Ovary (tissue), 3 donors: ENCODE measurements at regions not wholly inside any gene's neighbourhood (a gene's known extent, or its start where the extent isn't known, plus 50 kb on each side); places are given as distances from the start of the nearest gene placed in this dataset.

Experiments
- CTCF ChIP-seq, 3 donors: fragments of 450-650 bp in 2 of 3; fragments of 200-600 bp in 1 of 3; IDR thresholded peaks; one replicate each; pipeline versions ENCODE4 v1.5.1 to v1.8.0; 2016 to 2022; ENCODE audit warnings: antibody characterized with exemption in 3 of 3, mild to moderate bottlenecking in 1 of 3
- POLR2A ChIP-seq: fragments of 450-650 bp; IDR thresholded peaks from one replicate; pipeline ENCODE4 v1.6.1; 2017; ENCODE audit warnings: antibody characterized with exemption, mild to moderate bottlenecking, moderate library complexity
- donor health status: DM: no; HTN: no; CAD: no.

GRCh38 chr9:135258461-135258860 lies 171.0 kb downstream of the OLFM1 start:
- TF ChIP-seq CTCF (IDR thresholded peaks at IDR 0.05) (no peak), POLR2A (no peak)
